ENCODE measurements at regions not wholly inside any gene's neighbourhood (a gene's known extent, or its start where the extent isn't known, plus 50 kb on each side); places are given as distances from the start of the nearest gene placed in this dataset.

DNA sequence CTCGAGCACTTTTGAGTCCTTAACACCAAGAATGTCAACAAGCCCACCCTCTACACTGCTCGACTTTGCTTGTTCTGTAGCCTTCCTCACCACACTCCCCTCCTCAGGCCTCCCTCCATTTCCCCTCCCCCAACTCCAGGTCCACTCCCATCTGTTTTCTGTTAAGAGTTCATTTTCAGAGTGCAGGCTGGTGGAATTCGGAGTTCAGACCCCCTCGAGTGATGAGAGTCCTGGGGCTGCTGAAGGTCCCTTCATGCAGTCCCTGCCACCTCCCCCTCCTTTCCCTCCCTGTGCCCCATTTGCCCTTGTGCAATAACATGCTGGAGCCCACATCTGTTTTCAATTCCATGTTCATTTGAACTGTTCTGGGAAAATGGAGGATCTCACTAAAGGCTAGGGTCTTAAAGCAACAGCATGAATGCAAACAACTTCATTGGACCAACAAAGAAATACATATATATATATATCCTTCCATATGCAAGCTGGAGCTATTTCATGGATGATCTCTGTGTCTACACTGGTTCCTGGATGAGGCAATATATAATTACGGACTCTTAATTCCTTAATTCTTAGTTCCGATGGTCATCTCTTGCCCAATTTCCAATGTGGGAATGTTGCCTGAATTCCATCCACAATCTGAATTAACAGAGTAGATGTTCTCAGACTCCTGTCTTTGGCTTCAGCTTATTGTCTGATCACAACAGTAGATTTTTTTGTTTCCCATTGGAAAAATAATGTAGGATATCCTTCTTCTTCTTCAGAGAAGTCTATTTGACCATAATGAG, 340.4 kb downstream of the ETS1 start:
- FAIRE-seq (no peak), DNase-seq (ENCODE audit: low read depth, low spot score) (no peak)
- Histone ChIP-seq H3K9me1 (replicated peaks; ENCODE audit: control insufficient read depth, extremely low read depth, insufficient read depth, low read length) (no peaks in the 10 kb centered on the region), H3K36me3 (ENCODE audit: control insufficient read depth in 2 of 2, extremely low read depth in 1 of 2, insufficient read depth in 2 of 2, low read length in 2 of 2) (no peaks in the 10 kb centered on the region), H3K4me1 (ENCODE audit: control insufficient read depth, extremely low read depth, insufficient read depth, low read length) (no peaks in the 10 kb centered on the region), H2AFZ (ENCODE audit: low read depth, low read length) (no peak overlapping the region), H4K20me1 (replicated peaks; ENCODE audit: control insufficient read depth, extremely low read depth, insufficient read depth, low read length) (no peaks in the 10 kb centered on the region), H3K9me3 (replicated peaks; ENCODE audit: control insufficient read depth, insufficient read depth, low read length) (no peaks in the 10 kb centered on the region), H3K9ac (replicated peaks; ENCODE audit: extremely low read depth, insufficient read depth, low read length) (no peak overlapping the region), H3K79me2 (ENCODE audit: control insufficient read depth, insufficient read depth, low read length) (no peaks in the 10 kb centered on the region), H3K4me2 (ENCODE audit: insufficient read depth, low read length) (no peak overlapping the region), H3K27ac (ENCODE audit: insufficient read depth, low read depth, low read length) (no peak overlapping the region), H3K27me3 (ENCODE audit: control insufficient read depth in 2 of 2, insufficient read depth in 2 of 2, low read length in 2 of 2) (no peaks in the 10 kb centered on the region), H3K4me3 (replicated peaks in 1 of 3; ENCODE audit: insufficient read depth in 1 of 3, low read depth in 1 of 3, low read length in 3 of 3) (no peak overlapping the region)
- CTCF ChIA-PET, result interaction anchor here (1.0 kb wide), 1 partner anchor 8 kb away, joined by 4 read pairs; no protein-coding TSS in a partner anchor
- dilution Hi-C loops (cut with MboI; ENCODE audit: extremely low pct_ligation_motif_present, low sequenced_read_pairs), result no loop called here
- no TSS peak for BruUV-seq (replicated peaks)
- TF ChIP-seq MYC (IDR thresholded peaks at IDR 0.05; ENCODE audit: low read depth, low read length) (no peak), EZH2 (IDR thresholded peaks at IDR 0.05; ENCODE audit: borderline replicate concordance, low read depth, low read length, severe bottlenecking) (no peak), GATA2 (IDR thresholded peaks at IDR 0.05; ENCODE audit: insufficient read depth, insufficient read length, low read depth, low read length) (no peak), FOS (IDR thresholded peaks at IDR 0.05; ENCODE audit: borderline replicate concordance, insufficient read depth, low read length) (no peak), POLR2A (IDR thresholded peaks at IDR 0.05; ENCODE audit: low read depth, low read length) (no peak), POLR2AphosphoS5 (IDR thresholded peaks at IDR 0.05; ENCODE audit: insufficient read depth, low read depth, low read length) (no peak), CTCF (IDR thresholded peaks at IDR 0.05; ENCODE audit: extremely low read depth in 1 of 2, insufficient read depth in 1 of 2, low read depth in 1 of 2, low read length in 2 of 2) (no peak), JUN (IDR thresholded peaks at IDR 0.05; ENCODE audit: borderline replicate concordance, insufficient read depth, insufficient read length, low read depth) (no peak)
- TF ChIP-seq, protein P1, sequence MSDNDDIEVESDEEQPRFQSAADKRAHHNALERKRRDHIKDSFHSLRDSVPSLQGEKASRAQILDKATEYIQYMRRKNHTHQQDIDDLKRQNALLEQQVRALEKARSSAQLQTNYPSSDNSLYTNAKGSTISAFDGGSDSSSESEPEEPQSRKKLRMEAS (IDR thresholded peaks at IDR 0.05; ENCODE audit: insufficient read depth, insufficient read length), result no peak
- intact Hi-C loops (cut with micrococcal nuclease), result no loop called here
- POLR2A ChIA-PET, result no interaction called here

Data from endothelial cell of umbilical vein (primary cell).